GM19397 (cell line): ENCODE measurements at regions not wholly inside any gene's neighbourhood (a gene's known extent, or its start where the extent isn't known, plus 50 kb on each side); places are given as distances from the start of the nearest gene placed in this dataset.

Experiments used
- ATAC-seq: cut with Tn5 transposase; IDR thresholded peaks from one replicate; pipeline ENCODE4 v1.9.1; 2021; ENCODE audit warnings: mild to moderate bottlenecking, moderate library complexity; ENCODE audit not compliant: unreplicated experiment

DNA sequence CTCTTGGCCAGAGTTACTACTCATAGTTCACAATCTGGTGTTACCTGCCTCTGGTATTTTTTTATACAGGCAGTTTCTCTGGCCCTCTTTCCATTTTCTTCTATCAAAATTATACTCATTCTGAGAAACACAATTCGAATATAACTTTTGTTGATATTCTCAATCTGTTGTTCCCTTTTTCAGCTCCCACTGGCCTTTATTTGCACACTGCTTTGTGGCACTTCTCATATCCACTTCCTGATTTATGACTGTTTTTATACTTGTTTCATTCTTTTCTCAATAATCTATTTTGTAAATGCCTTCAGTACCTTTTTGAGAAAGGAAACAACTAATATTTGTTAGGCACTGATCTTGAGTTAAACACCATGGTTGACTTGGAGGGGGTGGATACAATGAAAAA lies 93.8 kb upstream of the HDAC9 start:
- ATAC-seq, result no peak

- ATAC-seq, result no peak
Measured at GRCh38 chr7:18402488-18403183, 92.9 kb upstream of the HDAC9 start.

DNA sequence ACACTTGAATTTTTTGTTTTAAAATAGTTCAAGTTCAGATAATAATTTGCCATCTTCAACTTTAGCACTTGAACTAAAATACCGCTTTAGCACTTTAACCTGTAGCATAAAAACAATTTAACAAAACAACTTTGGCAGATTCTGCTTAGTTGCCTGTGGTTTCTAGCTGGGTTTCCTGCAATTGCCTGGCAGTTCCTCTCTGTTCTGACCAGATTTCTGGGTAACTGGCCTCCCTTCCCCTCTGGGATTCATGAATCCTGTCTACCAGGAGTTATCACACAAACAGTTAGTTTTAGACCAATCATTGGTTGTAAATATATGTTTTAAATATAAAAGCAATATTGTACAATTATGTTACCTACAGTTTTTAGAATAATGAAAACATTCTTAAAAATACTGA lies 89.8 kb upstream of the HDAC9 start:
- ATAC-seq, result no peak

- no peak for ATAC-seq
Measured at GRCh38 chr7:18407385-18407784, 88.2 kb upstream of the HDAC9 start.

GRCh38 chr7:18408461-18408860 lies 87.1 kb upstream of the HDAC9 start:
- ATAC-seq, result no peak

DNA sequence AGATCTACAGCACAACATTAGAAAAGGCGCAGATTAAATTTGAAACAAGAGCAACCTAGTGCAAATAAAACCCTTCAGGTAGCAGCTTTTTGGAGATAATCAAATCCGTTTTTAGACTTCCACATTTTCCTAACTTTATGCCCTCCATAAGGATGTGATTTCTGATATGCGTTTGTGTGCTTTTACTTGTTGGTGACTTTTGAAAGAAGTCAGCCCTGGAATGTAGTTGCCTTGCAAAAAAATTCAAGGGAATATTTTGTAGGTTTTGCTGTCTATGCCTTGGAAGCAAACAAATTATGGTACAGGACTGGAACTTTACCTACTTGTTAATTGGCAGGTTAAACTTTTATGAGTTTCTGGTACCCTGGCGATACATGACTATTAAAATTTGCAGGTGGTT lies 86.7 kb upstream of the HDAC9 start:
- ATAC-seq, result no peak

- no peak for ATAC-seq
Measured at GRCh38 chr7:18413447-18413846, 82.1 kb upstream of the HDAC9 start.

GRCh38 chr7:18414885-18415284 lies 80.7 kb upstream of the HDAC9 start:
- no peak for ATAC-seq

DNA sequence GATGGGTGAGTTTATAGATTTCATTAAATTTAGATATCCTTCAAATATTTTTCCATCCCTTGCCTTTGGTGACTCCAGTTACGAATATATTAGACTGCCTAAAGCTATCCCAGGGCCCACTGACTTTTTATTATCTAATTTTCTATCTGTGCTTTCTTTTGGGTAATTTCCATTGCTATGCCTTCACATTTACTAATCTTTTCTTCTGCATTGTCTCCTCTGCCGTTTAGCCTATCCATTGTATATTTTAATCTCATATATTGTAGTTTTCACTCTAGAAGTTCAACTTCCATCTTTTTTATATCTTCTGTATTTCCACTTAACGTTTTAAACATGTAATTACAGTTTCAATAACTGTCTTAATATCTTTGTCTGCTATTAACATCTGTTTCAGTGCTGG lies 78.6 kb upstream of the HDAC9 start:
- ATAC-seq, result no peak

GRCh38 chr7:18419456-18419855 lies 76.1 kb upstream of the HDAC9 start:
- no peak for ATAC-seq

- no peak for ATAC-seq
Measured at GRCh38 chr7:18420108-18420507, 75.4 kb upstream of the HDAC9 start.

GRCh38 chr7:18420748-18421147 lies 74.8 kb upstream of the HDAC9 start:
- no peak for ATAC-seq

DNA sequence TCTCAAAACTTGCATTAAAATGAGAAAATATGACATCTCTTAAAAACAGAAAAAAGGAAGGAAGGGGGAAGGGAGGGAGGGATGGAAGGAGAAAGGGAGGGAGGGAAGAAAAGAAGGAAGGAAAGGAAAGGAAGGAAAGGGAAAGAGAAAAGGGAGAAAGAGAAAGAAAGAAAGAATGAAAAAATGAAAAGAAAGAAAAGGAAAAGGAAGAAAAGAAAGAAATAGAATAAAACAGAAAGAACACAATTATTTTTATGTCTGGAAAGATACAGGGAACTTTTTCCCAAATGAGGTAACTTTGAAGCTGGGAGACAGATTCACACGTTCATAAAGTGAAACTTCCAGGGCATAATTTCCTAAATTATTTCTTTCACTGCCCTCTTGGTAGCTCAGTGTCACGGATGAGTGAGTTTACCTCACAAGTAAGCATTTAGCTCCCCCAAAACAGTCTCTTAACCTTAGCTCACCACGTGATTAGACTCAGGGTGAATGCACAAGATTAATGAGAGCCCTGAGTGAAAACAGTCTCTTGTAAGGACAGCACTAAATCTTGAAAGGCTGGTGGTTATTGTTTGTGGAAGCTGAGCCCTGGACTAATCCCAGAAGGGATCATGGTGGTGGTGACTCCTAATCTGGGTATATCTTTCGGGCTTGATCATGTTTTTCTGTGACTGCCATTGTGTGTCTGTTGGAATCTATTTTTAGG lies 74.1 kb upstream of the HDAC9 start:
- ATAC-seq, result no peak

DNA sequence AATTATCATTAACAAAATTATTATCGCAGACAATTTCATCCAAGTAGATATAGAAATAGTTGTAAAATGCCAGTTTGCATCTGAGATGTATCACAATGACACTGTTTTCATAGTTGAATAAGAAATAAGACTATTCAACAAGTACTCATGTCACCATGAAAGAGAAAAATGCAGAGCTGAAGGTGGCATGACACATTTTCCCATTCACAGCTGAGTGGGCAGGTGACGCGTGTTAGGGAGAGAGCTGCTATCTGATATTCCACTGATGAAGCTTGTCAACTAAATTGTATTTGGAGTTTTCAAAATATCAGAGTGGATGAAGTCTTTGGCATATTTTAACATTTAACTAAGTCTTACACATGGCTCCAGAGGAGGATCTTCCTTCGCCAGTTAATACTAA lies 70.3 kb upstream of the HDAC9 start:
- ATAC-seq, result no peak

GRCh38 chr7:18425838-18426445 lies 69.6 kb upstream of the HDAC9 start:
- ATAC-seq, result no peak

- ATAC-seq, result no peak
Measured at GRCh38 chr7:18426564-18427226, 68.9 kb upstream of the HDAC9 start.

- no peak for ATAC-seq
Measured at GRCh38 chr7:18429547-18429946, 66.0 kb upstream of the HDAC9 start.

DNA sequence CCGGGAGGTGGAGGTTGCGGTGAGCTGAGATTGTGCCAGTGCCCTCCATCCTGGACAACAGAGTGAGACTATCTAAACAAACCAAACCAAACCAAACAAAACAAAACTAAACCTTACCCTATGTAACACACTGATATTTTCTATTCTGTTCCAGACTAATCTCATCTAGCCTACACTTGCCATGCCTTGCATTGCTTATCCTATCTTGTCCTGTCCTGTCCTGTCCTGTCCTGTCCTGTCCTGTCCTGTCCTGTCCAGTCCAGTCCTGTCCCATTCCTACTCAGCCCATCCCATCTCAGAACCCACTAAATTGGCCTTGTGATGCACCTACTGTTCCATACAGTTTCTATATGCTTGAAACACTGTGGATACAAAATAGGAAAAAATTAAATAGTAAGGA lies 64.7 kb upstream of the HDAC9 start:
- no peak for ATAC-seq

GRCh38 chr7:18434171-18434570 lies 61.4 kb upstream of the HDAC9 start:
- no peak for ATAC-seq

- no peak for ATAC-seq
Measured at GRCh38 chr7:18437101-18437500, 58.4 kb upstream of the HDAC9 start.

DNA sequence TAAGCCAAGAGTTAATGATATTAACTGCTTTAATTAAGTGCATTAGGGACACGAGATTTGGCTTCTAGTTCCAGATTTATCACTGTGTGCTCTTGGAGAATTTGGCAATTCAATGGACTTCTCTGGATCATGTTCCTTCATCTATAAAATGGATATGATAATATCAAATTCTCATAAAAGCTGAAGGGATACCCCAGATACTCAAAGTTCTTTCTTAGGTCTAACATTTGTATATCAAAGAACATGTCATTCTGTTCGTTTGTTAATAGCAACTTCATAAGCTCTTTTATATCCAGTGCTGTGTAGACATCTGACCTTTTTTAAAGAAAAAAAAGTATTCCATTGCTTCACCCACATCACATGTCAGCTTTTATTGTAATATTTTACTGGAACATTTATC lies 54.6 kb upstream of the HDAC9 start:
- ATAC-seq, result no peak

DNA sequence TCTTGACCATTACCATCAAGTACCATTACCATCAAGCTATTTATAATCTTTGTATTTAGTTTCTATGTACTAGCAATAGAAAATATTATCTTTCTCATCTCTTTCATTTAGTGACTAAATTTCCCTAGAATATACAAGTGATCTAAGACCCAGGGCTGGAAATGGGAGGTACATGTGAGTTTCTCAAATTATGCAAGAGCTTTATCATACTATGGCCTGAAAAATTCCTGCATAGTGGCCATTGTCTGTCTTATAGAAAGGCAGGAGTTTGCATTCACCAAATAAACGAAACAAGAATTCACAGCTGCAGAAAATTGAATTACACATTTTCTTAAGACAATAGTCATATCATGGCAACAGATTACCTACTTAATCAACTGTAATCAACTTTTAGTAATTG lies 50.7 kb upstream of the HDAC9 start:
- ATAC-seq, result no peak
